Activated T-cell treated with anti-CD3 and anti-CD28 coated beads, Interleukin-2, amount 50 U/mL, for 48 hours (primary cell): ENCODE measurements at regions not wholly inside any gene's neighbourhood (a gene's known extent, or its start where the extent isn't known, plus 50 kb on each side); places are given as distances from the start of the nearest gene placed in this dataset.
"Not testable (repeated sequence)": the region's sequence is repeated elsewhere in the genome, so short reads cannot be mapped to it uniquely, and the experiment has no call there.

Source experiments
- DNase-seq, 2 experiments: peaks; one replicate each; pipeline ENCODE4 v3.0.0-alpha.2; 2020

GRCh38 chr1:200316148-200316803 lies 93.6 kb downstream of the ZNF281 start:
- no peak for DNase-seq

DNA sequence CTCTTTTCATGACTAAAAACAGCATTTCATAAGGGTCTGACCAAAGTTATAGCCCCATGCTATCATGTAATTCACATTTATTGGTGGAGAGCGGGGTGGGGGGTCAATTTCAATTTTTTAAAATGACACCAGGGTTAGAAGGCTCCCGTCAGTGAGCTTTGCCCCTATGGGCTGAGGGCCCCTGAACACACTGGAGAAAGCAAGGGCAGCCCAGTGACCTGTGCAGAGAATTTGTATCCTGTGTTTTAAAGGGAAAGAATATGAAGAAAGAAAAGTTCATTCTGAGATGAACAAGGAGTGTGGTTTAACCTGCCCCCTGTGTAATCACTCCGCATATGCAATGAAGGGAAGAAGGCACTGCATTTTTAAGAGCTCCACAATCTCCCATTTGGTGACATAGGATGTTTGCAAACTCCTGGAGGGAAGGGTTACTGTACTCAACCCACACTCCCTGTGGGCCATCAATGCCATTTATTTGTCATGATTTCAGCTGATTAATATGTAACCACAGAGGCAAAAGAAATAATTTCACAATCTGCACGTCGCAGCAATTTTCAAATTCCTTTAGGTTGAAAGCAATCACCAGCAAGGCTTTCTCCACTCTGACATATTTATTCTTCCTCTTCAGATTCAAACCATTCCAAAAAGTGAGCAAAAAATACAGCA lies 95.6 kb downstream of the ZNF281 start:
- DNase-seq, result no peak

DNA sequence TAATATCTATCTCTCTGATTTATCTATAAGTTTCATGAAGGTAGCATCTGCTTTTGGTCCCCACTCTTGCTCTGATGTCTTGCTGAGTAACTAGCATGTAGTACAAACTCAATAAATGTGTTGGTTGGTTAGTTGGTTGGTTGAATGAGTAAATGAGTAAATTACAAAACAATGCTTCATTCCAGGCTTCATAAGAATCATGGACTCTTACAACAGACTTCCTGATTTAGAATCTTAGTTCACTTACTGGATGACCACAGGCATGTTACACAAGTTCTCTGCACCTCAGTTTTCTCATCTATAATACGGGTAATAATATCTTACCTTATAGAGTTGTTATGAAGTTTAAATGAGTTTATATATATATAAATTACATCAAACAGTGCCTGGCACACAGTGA lies 98.6 kb downstream of the ZNF281 start:
- no peak for DNase-seq

DNA sequence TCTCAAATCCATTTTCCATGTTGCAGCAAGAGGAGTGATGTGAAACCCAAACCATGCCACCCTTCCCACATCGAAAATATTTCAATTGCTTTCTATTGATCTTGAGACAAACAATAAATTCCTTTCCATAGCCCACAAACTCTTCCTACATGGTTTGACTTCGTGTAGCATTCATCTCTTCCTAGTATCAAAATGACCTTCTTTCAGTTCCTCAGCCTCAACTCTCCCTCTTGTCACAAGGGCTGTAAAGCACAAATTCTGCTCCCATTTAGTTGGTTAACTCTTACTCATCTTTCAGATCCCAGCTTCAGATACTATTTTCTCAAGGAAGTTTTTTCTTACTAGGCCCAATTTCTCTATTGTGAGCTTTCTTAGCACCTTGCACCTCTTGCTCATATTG lies 99.0 kb downstream of the ZNF281 start:
- DNase-seq, result no peak

- DNase-seq, result no peak
These were observed 102.1 kb downstream of the ZNF281 start for GRCh38 chr1:200307755-200308066.

- no peak for DNase-seq
These were observed 102.7 kb downstream of the ZNF281 start for GRCh38 chr1:200306944-200307754.

DNA sequence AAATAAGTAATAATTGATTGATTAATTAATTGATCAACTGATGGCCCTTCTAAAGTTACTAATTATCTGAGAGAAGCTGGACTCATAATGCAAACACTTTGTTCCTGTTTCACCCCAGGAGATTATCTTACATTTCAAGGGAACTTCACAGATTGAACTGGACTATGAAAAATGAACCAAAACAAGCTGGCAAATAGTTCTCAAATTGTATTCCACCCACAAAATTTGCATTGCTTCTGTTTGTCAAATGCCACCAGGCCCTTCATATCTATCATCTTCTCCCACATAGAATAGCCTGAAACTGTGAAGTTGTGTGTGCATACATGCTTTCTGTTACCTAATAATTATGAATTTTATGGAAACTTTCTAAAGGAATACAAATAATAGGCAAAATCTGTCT lies 104.0 kb downstream of the ZNF281 start:
- DNase-seq, result no peak

DNA sequence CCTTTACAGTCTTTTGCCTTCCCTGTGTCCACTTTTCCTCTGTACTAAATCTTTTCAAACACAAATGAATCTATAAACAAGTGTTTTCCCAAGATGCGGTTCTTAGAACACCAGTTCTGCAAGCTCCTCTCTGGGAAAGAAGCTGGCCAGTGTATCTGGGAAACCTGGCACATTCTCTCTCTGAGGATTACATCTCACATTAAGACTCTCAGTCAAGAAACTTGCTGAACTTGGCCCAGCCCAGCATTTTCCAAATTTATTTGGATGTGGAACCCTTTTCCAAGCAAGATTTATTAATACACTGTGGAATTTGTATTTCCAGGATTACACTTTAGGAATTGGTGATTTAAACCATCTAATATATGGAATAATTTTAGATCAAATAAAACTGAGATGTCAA lies 105.7 kb downstream of the ZNF281 start:
- DNase-seq, result no peak

DNA sequence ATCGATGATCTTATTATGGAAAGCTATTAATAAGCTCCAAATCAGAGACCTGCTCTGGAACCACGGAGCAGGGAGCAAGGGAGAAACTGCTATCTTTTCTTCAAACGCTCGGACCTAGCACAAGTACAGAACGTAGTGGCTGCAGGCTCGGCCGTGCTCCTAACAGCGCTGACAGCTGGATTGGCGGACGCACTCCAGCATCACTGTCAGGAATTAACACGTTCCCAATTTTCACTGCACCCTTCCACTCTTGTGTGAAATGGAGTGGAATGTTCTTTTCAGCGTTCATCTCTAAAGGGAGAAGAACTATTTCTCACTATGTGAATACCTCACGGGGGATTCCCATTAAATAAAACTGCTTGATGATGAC lies 106.9 kb downstream of the ZNF281 start:
- DNase-seq, result no peak

GRCh38 chr1:200302192-200302920 lies 107.5 kb downstream of the ZNF281 start:
- peak; percentile 62 to 67 for DNase-seq

GRCh38 chr1:200301152-200301551 lies 108.7 kb downstream of the ZNF281 start:
- no peak for DNase-seq

- DNase-seq, result no peak
These were observed 110.3 kb downstream of the ZNF281 start for GRCh38 chr1:200299571-200299970.

DNA sequence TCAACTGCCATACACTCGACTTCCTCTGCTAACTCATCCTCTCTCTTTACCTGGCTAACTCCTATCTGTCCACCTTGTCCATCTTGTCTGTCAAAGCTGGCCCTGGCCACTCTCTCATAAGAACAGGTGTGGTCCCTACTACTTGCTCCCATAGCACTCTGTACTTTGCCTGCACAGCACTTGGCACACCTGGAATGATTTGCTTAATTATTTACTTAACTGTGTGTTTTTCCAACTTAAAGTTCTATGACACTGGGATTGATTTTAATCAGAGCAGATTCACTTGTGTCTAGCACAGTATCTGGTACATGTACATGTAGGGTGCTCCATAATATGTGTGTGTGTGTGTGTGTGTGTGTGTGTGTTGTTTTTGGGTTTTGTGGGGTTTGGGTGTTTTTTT lies 111.6 kb downstream of the ZNF281 start:
- no peak for DNase-seq

- no peak for DNase-seq
These were observed 113.7 kb downstream of the ZNF281 start for GRCh38 chr1:200296091-200296661.

GRCh38 chr1:200294241-200294640 lies 115.6 kb downstream of the ZNF281 start:
- DNase-seq, result no peak

DNA sequence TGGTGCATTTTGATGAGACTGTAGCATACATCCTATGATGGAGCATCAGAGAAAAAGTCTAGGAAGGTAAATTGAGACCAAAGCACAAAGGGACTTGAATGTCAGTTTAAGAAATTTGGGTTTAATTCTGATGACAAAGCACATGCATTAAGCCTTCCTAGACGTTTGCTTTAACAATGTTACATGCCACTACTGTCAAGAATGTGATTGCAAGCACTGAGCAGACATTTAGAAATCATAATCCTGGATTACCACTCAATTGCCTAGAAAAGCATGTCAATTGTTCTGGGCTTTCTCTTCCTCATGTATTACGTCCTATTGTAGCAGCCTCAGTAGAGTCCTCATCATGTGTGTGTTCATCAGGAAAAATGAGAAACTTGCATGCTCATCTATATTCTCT lies 117.1 kb downstream of the ZNF281 start:
- DNase-seq, result no peak

DNA sequence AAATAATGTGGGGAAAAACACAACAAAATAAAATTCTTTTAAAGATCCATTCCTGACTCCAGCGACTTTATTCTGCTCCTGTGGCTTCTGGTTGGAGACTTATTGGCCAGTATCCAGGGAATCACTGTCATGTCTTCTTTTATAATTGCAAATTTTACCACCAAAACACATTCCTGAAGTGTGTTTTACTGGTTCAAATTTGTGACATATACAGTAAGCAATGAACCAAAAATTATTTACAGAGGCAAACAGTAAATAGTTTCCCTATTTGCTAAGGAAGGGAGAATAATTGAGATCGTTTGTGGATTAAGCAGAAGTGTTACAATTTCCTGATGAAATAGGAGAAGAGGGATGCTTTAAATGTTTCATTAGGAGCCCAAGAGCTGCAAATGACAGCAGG lies 118.7 kb downstream of the ZNF281 start:
- no peak for DNase-seq

- no peak for DNase-seq
These were observed 119.7 kb downstream of the ZNF281 start for GRCh38 chr1:200290010-200290685.

DNA sequence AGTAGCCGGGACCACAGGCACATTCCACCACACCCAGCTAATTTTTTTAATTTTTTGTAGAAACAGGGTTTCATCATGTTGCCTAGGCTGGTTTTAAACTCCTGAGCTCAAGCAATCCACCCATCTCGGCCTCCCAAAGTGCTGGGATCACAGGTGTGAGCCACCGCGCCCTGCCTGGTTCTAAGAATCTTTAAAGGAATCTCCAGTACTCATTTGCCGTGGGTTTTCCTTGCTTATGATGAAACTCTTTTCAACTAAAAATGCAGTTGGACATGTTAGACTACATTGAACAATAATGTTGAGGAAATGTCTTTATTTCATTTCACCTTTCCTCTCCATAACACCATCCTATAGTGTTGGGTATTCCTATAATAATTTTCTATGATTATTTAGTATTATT lies 121.6 kb downstream of the ZNF281 start:
- no peak for DNase-seq

GRCh38 chr1:200284236-200284635 lies 125.6 kb downstream of the ZNF281 start:
- DNase-seq, result not testable (repeated sequence)

GRCh38 chr1:200282497-200283122 lies 127.2 kb downstream of the ZNF281 start:
- DNase-seq, result no peak

GRCh38 chr1:200281201-200281835 lies 128.5 kb downstream of the ZNF281 start:
- DNase-seq, result no peak
